H9 (cell line): ENCODE measurements at regions not wholly inside any gene's neighbourhood (a gene's known extent, or its start where the extent isn't known, plus 50 kb on each side); places are given as distances from the start of the nearest gene placed in this dataset.

Experiments
- DNase-seq: peaks from one replicate; pipeline ENCODE4 v3.0.0-alpha.2; 2017
- H2AFZ ChIP-seq: one replicate; pipeline ENCODE4 v1.6.1; 2013; ENCODE audit warnings: mild to moderate bottlenecking, low read length, control low read depth, moderate library complexity
- H2AK5ac ChIP-seq: 2 replicates; pipeline ENCODE4 v1.6.1; 2013; ENCODE audit warnings: low read length, control low read depth, mixed read lengths; ENCODE audit not compliant: insufficient read length
- H2BK120ac ChIP-seq: one replicate; pipeline ENCODE4 v1.6.1; 2013; ENCODE audit warnings: low read depth, mild to moderate bottlenecking, low read length, control low read depth, inconsistent platforms; ENCODE audit not compliant: poor library complexity, severe bottlenecking
- H2BK12ac ChIP-seq: 2 replicates; pipeline ENCODE4 v1.6.1; 2013; ENCODE audit warnings: low read length, control low read depth, mixed read lengths, low read depth; ENCODE audit not compliant: insufficient read length
- H2BK15ac ChIP-seq: 2 replicates; pipeline ENCODE4 v1.6.1; 2013; ENCODE audit warnings: low read depth, low read length, control low read depth
- H2BK20ac ChIP-seq: one replicate; pipeline ENCODE4 v1.6.1; 2013; ENCODE audit warnings: low read depth, mild to moderate bottlenecking, low read length, control low read depth, inconsistent platforms; ENCODE audit not compliant: poor library complexity, severe bottlenecking
- H2BK5ac ChIP-seq: 2 replicates; pipeline ENCODE4 v1.6.1; 2013; ENCODE audit warnings: low read length, control low read depth, mixed read lengths; ENCODE audit not compliant: insufficient read length
- H3K14ac ChIP-seq: 2 replicates; pipeline ENCODE4 v1.6.1; 2013; ENCODE audit warnings: low read length, control low read depth; ENCODE audit not compliant: insufficient read depth
- H3K18ac ChIP-seq: 2 replicates; pipeline ENCODE4 v1.6.1; 2013; ENCODE audit warnings: low read depth, mild to moderate bottlenecking, mixed read lengths, low read length, control low read depth; ENCODE audit not compliant: insufficient read length
- H3K23ac ChIP-seq: 2 replicates; pipeline ENCODE4 v1.6.1; 2013; ENCODE audit warnings: low read length, control low read depth, mixed read lengths, low read depth; ENCODE audit not compliant: insufficient read length
- H3K23me2 ChIP-seq: 2 replicates; pipeline ENCODE4 v1.6.1; 2013; ENCODE audit warnings: low read depth, mild to moderate bottlenecking, mixed read lengths, low read length, control low read depth; ENCODE audit not compliant: insufficient read length, poor library complexity, severe bottlenecking
- H3K27ac ChIP-seq: 2 replicates; pipeline ENCODE4 v1.5.1; 2013; ENCODE audit warnings: low read length, control low read depth, mixed read lengths, low read depth; ENCODE audit not compliant: insufficient read length
- H3K27me3 ChIP-seq: 2 replicates; pipeline ENCODE4 v1.6.1; 2013; ENCODE audit warnings: low read length, control low read depth, inconsistent platforms; ENCODE audit not compliant: insufficient read depth
- H3K4ac ChIP-seq: 2 replicates; pipeline ENCODE4 v1.6.1; 2013; ENCODE audit warnings: low read depth, mild to moderate bottlenecking, control low read depth, inconsistent platforms, low read length, moderate library complexity
- H3K4me1 ChIP-seq: 2 replicates; pipeline ENCODE4 v1.6.1; 2013; ENCODE audit warnings: low read length, control low read depth, inconsistent platforms; ENCODE audit not compliant: insufficient read depth
- H3K4me2 ChIP-seq: 2 replicates; pipeline ENCODE4 v1.6.1; 2013; ENCODE audit warnings: low read length, control low read depth, mixed read lengths; ENCODE audit not compliant: insufficient read length, insufficient read depth
- H3K56ac ChIP-seq: 2 replicates; pipeline ENCODE4 v1.6.1; 2013; ENCODE audit warnings: low read depth, mild to moderate bottlenecking, mixed read lengths, low read length, control low read depth; ENCODE audit not compliant: insufficient read length
- H3K79me1 ChIP-seq: 2 replicates; pipeline ENCODE4 v1.6.1; 2013; ENCODE audit warnings: low read depth, mild to moderate bottlenecking, moderate library complexity, low read length, control low read depth, inconsistent platforms; ENCODE audit not compliant: insufficient read depth, poor library complexity, severe bottlenecking
- H3K79me2 ChIP-seq: 2 replicates; pipeline ENCODE4 v1.6.1; 2013; ENCODE audit warnings: low read length, control low read depth, inconsistent platforms; ENCODE audit not compliant: insufficient read depth
- H3K9ac ChIP-seq: 2 replicates; pipeline ENCODE4 v1.6.1; 2013; ENCODE audit warnings: low read length, control low read depth, mixed read lengths; ENCODE audit not compliant: insufficient read length; ENCODE audit errors: extremely low read depth
- H3K9me3 ChIP-seq: one replicate; pipeline ENCODE4 v1.6.1; 2013; ENCODE audit warnings: low read depth, low read length, inconsistent platforms; ENCODE audit not compliant: control insufficient read depth
- H3T11ph ChIP-seq: one replicate; pipeline ENCODE4 v1.6.1; 2013; ENCODE audit warnings: mild to moderate bottlenecking, low read length, control low read depth, inconsistent platforms
- H4K20me1 ChIP-seq: one replicate; pipeline ENCODE4 v1.6.1; 2013; ENCODE audit not compliant: control insufficient read depth, insufficient read length, insufficient read depth
- H4K5ac ChIP-seq: 2 replicates; pipeline ENCODE4 v1.6.1; 2013; ENCODE audit warnings: low read depth, mild to moderate bottlenecking, mixed read lengths, low read length, control low read depth; ENCODE audit not compliant: insufficient read length
- H4K8ac ChIP-seq: replicated peaks from 2 replicates; pipeline ENCODE4 v1.6.1; 2013; ENCODE audit warnings: low read length, control low read depth, mixed read lengths, low read depth; ENCODE audit not compliant: insufficient read length
- H4K91ac ChIP-seq: 2 replicates; pipeline ENCODE4 v1.6.1; 2013; ENCODE audit warnings: low read depth, mild to moderate bottlenecking, moderate library complexity, mixed read lengths, low read length, control low read depth; ENCODE audit not compliant: insufficient read length
- H3K27ac Mint-ChIP-seq, 3 experiments: 2 replicates in 2 of 3; 3 replicates in 1 of 3; pipeline ENCODE4 v1.8.0; 2020 to 2021; ENCODE audit warnings: mixed read lengths in 3 of 3, mild to moderate bottlenecking in 1 of 3, moderate library complexity in 1 of 3
- H3K27me3 Mint-ChIP-seq: 2 replicates; pipeline ENCODE4 v1.8.0; 2021; ENCODE audit warnings: low read depth, mild to moderate bottlenecking, moderate library complexity, mixed read lengths
- H3K36me3 Mint-ChIP-seq, 3 experiments: 2 replicates in 2 of 3; 3 replicates in 1 of 3; pipeline ENCODE4 v1.8.0; 2020 to 2021; ENCODE audit warnings: low read depth in 3 of 3, mixed read lengths in 3 of 3; ENCODE audit not compliant: insufficient read depth in 1 of 3
- H3K4me1 Mint-ChIP-seq, 2 experiments: 2 replicates each; pipeline ENCODE4 v1.8.0; 2020; ENCODE audit warnings: mixed read lengths in 2 of 2
- H3K4me3 Mint-ChIP-seq, 2 experiments: 2 replicates in 1 of 2; 3 replicates in 1 of 2; pipeline ENCODE4 v1.8.0; 2020 to 2021; ENCODE audit warnings: mild to moderate bottlenecking in 2 of 2, mixed read lengths in 2 of 2, moderate library complexity in 1 of 2
- H3K9me3 Mint-ChIP-seq, 2 experiments: 2 replicates in 1 of 2; 3 replicates in 1 of 2; pipeline ENCODE4 v1.8.0; 2020; ENCODE audit warnings: mild to moderate bottlenecking in 2 of 2, mixed read lengths in 2 of 2, moderate library complexity in 1 of 2
- WGBS: extraction: QIAGEN DNeasy Blood & Tissue Kit; methylation state at CpG from one replicate; pipeline ENCODE4 v1.1.7; 2013; ENCODE audit warnings: missing lambda C conversion rate, low lambda C conversion rate, mixed read lengths; ENCODE audit not compliant: insufficient read length; ENCODE audit errors: extremely low coverage; 5-methylcytosine and 5-hydroxymethylcytosine counted together
- TF ChIP-seq, protein P1 (sequence below): fragments of 200-600 bp; sonication (generic); conservative IDR thresholded peaks from 3 replicates; pipeline ENCODE4 v1.8.0; 2021; ENCODE audit warnings: antibody characterized with exemption, mild to moderate bottlenecking

DNA sequence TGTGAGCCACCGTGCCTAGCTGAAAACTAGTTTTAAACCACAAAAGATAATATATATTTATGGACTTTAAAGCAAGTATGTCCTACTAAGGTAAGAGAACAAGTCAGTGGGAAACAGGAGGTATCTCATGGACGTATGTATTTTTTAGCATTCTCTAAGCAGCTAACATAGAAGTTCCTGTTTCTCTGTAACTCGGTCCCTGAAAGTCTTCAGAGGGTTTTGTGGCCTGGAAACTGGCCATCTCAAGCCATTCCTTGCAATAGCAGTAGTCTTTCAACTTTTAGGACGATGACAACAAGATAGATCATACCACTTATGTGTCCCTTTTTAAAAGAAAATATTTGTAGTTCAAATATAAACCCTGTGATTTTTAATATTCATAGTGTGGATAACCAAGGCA lies 95.6 kb upstream of the RALGAPA2 start:
- no peaks in the 10 kb centered on the region for H3K23me2 ChIP-seq
- H3K14ac ChIP-seq = no peak overlapping the region
- H2AFZ ChIP-seq = no peak overlapping the region
- H2AK5ac ChIP-seq = no peak overlapping the region
- H3T11ph ChIP-seq = no peak overlapping the region
- H2BK5ac ChIP-seq = no peak overlapping the region
- no peak overlapping the region for H3K23ac ChIP-seq
- H4K20me1 ChIP-seq = no peaks in the 10 kb centered on the region
- no peak overlapping the region for H2BK20ac ChIP-seq
- H3K18ac ChIP-seq = no peak overlapping the region
- no peak overlapping the region for H3K56ac ChIP-seq
- H3K4ac ChIP-seq = no peak overlapping the region
- H3K9ac ChIP-seq = no peak overlapping the region
- H3K27me3 ChIP-seq = no peaks in the 10 kb centered on the region
- H3K4me1 ChIP-seq = peaks cover 7% of the 10 kb centered on the region; the same call in 1 of the 2 replicates
- DNase-seq = no peak
- TF ChIP-seq, protein P1, sequence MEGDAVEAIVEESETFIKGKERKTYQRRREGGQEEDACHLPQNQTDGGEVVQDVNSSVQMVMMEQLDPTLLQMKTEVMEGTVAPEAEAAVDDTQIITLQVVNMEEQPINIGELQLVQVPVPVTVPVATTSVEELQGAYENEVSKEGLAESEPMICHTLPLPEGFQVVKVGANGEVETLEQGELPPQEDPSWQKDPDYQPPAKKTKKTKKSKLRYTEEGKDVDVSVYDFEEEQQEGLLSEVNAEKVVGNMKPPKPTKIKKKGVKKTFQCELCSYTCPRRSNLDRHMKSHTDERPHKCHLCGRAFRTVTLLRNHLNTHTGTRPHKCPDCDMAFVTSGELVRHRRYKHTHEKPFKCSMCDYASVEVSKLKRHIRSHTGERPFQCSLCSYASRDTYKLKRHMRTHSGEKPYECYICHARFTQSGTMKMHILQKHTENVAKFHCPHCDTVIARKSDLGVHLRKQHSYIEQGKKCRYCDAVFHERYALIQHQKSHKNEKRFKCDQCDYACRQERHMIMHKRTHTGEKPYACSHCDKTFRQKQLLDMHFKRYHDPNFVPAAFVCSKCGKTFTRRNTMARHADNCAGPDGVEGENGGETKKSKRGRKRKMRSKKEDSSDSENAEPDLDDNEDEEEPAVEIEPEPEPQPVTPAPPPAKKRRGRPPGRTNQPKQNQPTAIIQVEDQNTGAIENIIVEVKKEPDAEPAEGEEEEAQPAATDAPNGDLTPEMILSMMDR = no peak
- H2BK12ac ChIP-seq = no peak overlapping the region
- H3K4me2 ChIP-seq = no peak overlapping the region
- Mint-ChIP-seq H3K36me3 (no peaks in the 10 kb centered on the region), H3K4me3 (no peak overlapping the region), H3K4me1 (peaks cover 22 to 23% of the 10 kb centered on the region in 2 experiments), H3K27ac (no peak overlapping the region), H3K27me3 (no peaks in the 10 kb centered on the region), H3K9me3 (peaks cover 0 to 3% of the 10 kb centered on the region in 2 experiments; a peak in 1 of 5 replicates)
- H3K79me1 ChIP-seq = no peaks in the 10 kb centered on the region
- H3K79me2 ChIP-seq = no peaks in the 10 kb centered on the region
- H4K91ac ChIP-seq = no peak overlapping the region
- WGBS = no CpG with 5 or more reads among the region's 4 CpGs
- no peak overlapping the region for H4K5ac ChIP-seq
- no peaks in the 10 kb centered on the region for H3K9me3 ChIP-seq
- no peak overlapping the region for H3K27ac ChIP-seq
- no peak overlapping the region for H2BK120ac ChIP-seq
- H4K8ac ChIP-seq = no peak overlapping the region
- no peak overlapping the region for H2BK15ac ChIP-seq
